COLO829 (cell line): ENCODE measurements at regions not wholly inside any gene's neighbourhood (a gene's known extent, or its start where the extent isn't known, plus 50 kb on each side); places are given as distances from the start of the nearest gene placed in this dataset.

Experiments
- DNase-seq: peaks from one replicate; pipeline ENCODE4 v3.0.0; 2012; ENCODE audit warnings: low spot score

- no peak for DNase-seq
Observed at GRCh38 chr2:30310371-30310770, 79.0 kb downstream of the LBH start.

- no peak for DNase-seq
Observed at GRCh38 chr2:30310955-30311354, 79.6 kb downstream of the LBH start.

DNA sequence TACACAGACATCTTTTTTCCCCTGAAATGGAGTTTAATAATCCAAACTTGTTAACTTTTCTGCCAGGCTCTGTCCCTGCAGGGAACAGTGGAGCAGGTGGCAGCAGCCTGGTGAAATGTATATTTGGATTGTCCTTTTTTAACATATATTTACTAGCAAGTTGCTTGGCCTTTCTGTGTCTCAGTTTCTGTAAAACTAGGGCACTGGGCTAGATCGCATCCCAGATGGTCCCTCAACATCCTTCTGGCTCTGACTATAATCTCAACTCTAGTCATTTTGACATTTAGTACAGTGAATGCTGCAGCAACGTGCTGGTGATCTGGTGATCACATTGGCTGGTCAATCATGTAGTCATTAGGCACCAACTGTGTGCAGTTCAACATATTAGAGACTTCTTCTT is 80.4 kb downstream of the LBH start:
- DNase-seq = no peak

DNA sequence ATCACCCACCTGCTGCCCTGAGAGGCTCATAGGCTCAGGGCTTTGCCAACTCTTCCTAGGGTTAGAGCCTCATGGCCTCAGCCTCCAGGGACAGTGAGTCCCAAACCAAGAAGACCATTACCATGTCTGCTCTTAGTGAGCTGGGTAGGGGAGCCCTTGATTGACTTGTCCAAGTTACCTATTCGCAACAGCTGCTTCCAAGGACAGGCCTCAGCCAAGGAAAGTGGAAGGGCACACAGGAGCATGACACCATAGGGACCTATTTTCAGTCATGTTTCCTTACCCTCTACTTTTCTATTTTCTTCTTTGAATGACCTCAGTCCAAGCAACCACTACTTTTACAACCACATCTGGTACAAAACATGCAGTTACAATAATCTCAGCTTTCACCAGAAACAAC is 81.6 kb downstream of the LBH start:
- DNase-seq = no peak

GRCh38 chr2:30314981-30315380 is 83.6 kb downstream of the LBH start:
- no peak for DNase-seq

DNA sequence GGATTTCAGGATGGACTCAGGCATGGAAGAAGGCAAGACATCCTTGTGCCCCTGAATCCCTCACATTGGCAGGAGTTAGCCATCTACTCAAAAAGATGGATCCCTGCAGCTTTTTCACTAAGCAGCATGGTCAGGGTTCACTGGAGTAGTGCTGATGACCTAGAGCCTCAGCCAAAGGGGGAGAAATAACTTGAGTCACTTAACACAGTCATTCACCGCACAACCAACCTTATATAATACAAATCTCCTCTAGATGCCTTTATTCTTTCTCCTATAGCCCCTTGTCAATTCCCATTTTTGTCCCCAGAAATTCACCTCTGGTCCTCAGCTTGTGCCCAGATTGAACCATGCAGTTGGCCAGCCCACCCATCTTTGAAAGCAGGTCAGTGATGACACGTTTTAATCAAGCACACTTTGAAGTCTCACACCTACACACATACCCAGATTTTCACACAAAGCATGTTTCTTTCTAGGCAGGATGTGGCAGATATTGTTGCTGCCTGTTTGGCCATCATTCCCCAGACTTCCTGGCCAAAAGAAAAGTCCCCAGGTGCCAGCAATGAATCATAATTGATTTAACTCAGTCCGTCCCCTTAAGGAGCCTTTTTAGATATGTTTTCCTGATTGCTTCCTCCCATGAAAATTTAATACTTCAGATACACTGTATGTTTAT is 84.2 kb downstream of the LBH start:
- no peak for DNase-seq

GRCh38 chr2:30316408-30316807 is 85.1 kb downstream of the LBH start:
- no peak for DNase-seq

- no peak for DNase-seq
Observed at GRCh38 chr2:30318987-30319782, 87.9 kb downstream of the LBH start.

GRCh38 chr2:30321466-30321865 is 90.1 kb downstream of the LBH start:
- DNase-seq = no peak

DNA sequence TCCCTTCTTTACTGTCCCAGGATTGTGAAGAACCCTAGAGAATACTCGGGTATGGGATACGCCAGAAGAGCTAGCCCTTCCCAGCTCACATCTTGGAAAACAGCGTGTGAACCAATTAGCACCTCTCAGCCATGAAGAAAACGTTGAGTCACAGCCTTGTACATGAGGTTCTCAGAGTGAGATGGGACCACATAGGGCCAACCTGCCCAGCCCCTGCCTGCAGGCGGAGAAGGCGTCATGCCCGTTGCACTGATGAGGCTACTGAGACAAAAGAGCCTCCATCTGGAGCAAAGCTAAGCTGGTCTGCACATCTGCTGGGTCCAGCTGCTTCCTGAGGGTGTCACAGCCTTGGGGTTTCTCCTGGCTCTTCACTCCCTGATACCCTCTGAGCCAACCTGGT is 92.2 kb downstream of the LBH start:
- DNase-seq = no peak

- DNase-seq = no peak
Observed at GRCh38 chr2:30324245-30324908, 93.0 kb downstream of the LBH start.

DNA sequence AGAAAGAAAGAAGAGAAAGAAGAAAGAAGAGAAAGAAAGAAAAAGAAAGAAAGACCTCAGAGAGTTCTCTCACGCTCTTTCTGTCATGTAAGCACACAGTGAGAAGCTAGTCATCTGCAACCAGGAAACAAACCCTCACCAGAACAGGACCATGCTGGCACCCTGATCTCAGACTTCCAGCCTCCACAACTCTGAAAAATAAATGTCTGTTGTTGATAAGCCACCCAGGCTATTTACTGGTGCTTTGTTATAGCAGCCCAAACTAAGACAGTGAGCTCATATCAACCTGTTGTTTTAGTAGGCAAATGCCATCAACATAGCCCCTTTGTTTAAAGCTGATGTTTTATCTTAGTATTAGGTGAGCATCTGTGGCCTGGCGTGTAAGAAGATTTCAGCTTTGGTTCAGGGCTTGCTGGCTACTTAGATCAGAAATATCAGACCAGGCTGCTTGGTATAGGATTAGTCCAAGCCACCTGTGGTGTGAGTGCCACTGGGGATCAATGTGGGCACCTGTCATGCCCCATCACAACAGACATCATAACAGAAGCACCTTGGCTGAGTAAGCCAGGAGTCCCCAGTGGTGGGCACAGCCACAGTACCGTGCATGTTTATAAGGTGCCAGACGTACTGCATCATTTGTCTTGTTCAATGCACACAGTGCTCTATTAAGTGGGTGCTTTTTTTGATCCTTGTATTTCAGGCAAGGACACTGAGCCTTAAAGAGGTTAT is 94.4 kb downstream of the LBH start:
- no peak for DNase-seq

- no peak for DNase-seq
Observed at GRCh38 chr2:30326497-30326896, 95.2 kb downstream of the LBH start.

- DNase-seq = no peak
Observed at GRCh38 chr2:30331038-30331437, 99.7 kb downstream of the LBH start.

GRCh38 chr2:30331869-30332268 is 100.5 kb downstream of the LBH start:
- DNase-seq = no peak

- no peak for DNase-seq
Observed at GRCh38 chr2:30332791-30333453, 101.6 kb downstream of the LBH start.

- DNase-seq = no peak
Observed at GRCh38 chr2:30334762-30335363, 103.5 kb downstream of the LBH start.

DNA sequence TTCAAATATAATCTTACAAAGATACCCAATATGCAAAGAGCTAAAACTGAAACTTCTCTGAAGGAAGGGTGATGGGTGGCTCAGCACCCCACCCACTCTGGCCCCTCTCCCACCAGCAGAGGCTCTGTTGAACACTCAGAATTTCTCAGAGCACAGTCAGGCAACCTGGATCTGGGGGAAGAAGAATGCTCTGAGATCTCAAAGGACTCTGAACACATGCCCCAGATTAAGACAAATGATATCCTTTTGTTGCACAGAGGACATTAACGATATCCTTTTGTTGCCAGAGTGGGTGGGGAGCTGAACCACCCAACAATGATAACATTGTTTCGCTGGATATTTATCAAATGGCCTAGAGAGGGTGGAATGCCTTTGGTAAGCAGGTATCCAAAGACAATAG is 104.8 kb downstream of the LBH start:
- DNase-seq = no peak

- DNase-seq = no peak
Observed at GRCh38 chr2:30336978-30337841, 105.9 kb downstream of the LBH start.

GRCh38 chr2:30338475-30338874 is 107.1 kb downstream of the LBH start:
- no peak for DNase-seq

DNA sequence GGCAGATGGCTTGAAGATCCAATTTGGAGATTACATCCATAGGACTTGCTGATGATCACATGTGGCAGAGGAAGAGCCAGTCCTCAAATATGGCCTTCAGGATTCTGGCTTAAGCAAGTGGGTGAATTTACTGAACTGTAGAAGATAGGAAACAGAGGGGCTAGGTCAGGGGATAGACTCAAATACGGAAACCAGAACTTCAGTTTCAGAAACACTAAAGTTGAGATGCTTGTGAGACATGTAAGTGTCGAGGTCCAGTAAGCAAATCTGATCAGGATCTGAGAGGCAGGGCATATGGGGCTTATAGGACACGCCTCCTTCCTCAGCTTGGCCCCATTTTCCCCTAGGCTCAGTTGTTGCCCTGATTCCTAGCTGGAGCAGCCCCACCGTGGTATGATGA is 107.7 kb downstream of the LBH start:
- DNase-seq = no peak
